ENCODE measurements at regions not wholly inside any gene's neighbourhood (a gene's known extent, or its start where the extent isn't known, plus 50 kb on each side); places are given as distances from the start of the nearest gene placed in this dataset.

DNA sequence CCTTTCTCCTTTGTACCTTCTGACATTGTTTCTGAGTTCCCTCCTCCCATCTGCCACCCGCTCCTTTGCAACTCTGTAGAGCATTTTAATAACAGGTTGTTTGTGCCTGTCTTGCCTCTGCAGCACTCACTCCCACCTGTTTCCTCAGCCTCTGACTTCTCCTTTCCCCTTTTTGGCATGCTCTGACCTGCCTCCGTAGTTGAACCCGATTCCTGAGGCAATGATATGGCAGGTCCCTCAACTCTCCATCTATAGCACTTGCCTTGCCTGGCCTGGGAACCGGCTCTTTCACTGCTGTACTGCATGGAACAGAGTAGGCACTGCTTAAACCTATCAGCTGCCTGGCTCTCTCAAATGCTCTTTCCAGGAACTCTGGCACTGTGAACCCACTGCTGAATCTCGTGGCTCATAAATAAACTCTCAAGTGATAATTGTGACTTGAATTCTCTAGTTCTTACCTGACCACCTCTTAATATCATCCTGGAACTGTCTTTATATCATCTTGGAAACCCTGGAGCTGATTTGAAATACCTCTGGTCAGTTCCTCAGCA, 50.3 kb downstream of the UTRN start:
- ChIA-PET CTCF (no interaction called here), POLR2A (ENCODE audit: low non-redundant PET) (no interaction called here)
- no TSS peak for BruUV-seq (replicated peaks)

DNA sequence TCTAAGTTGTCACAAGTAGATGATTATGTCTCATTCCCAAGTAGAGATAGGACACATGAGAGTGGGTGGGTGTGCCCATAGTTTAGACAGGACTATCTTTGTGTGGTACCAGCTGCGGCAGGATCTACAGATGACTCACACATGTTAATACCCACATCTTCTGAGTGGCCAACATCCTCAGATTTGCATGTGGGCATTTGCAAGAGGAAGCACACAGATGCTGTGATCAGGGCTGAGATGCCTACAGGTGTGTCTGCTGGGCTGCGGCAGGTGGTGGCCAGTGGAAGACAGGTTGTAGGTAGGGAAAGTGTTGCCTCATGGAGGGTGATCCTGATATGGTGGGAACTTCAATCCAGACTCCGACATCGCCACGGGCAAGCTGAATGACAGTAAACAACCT, 50.8 kb downstream of the UTRN start:
- CTCF ChIA-PET, result no interaction called here
- no peaks in the 10 kb centered on the region for H3K36me3 ChIP-seq (ENCODE audit: insufficient read depth, low read length, poor library complexity, severe bottlenecking)
- H3K9me3 ChIP-seq (ENCODE audit: low read depth, low read length, poor library complexity, severe bottlenecking), result no peaks in the 10 kb centered on the region
- TF ChIP-seq, protein P1, sequence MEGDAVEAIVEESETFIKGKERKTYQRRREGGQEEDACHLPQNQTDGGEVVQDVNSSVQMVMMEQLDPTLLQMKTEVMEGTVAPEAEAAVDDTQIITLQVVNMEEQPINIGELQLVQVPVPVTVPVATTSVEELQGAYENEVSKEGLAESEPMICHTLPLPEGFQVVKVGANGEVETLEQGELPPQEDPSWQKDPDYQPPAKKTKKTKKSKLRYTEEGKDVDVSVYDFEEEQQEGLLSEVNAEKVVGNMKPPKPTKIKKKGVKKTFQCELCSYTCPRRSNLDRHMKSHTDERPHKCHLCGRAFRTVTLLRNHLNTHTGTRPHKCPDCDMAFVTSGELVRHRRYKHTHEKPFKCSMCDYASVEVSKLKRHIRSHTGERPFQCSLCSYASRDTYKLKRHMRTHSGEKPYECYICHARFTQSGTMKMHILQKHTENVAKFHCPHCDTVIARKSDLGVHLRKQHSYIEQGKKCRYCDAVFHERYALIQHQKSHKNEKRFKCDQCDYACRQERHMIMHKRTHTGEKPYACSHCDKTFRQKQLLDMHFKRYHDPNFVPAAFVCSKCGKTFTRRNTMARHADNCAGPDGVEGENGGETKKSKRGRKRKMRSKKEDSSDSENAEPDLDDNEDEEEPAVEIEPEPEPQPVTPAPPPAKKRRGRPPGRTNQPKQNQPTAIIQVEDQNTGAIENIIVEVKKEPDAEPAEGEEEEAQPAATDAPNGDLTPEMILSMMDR (conservative IDR thresholded peaks at IDR 0.05; ENCODE audit: low read depth, low read length), result no peak
- no peak for TF ChIP-seq EZH2 (IDR thresholded peaks at IDR 0.05; ENCODE audit: borderline replicate concordance, low read depth, low read length, poor library complexity, severe bottlenecking)
- no peak overlapping the region for H3K4me3 ChIP-seq (ENCODE audit: low read depth, low read length, poor library complexity, severe bottlenecking)
- POLR2A ChIA-PET (ENCODE audit: low non-redundant PET), result no interaction called here
- intact Hi-C loops (cut with micrococcal nuclease; ENCODE audit: unreplicated experiment), result no loop called here
- H3K27ac ChIP-seq (ENCODE audit: low read depth, low read length, poor library complexity, severe bottlenecking), result no peak overlapping the region
- H3K27me3 ChIP-seq (replicated peaks; ENCODE audit: insufficient read depth, low read depth, low read length, poor library complexity), result no peaks in the 10 kb centered on the region
- DNase-seq (ENCODE audit: low spot score), result no peak
- peaks cover 44% of the 10 kb centered on the region for H3K4me1 ChIP-seq (ENCODE audit: insufficient read depth, low read length, poor library complexity, severe bottlenecking)
- no TSS peak for BruUV-seq (replicated peaks)

More for the DNA sequence above, 50.3 kb downstream of the UTRN start:
- DNase-seq (ENCODE audit: low spot score), result no peak
- no peak overlapping the region for H3K4me3 ChIP-seq (ENCODE audit: low read depth, low read length, poor library complexity, severe bottlenecking)
- TF ChIP-seq EZH2 (IDR thresholded peaks at IDR 0.05; ENCODE audit: borderline replicate concordance, low read depth, low read length, poor library complexity, severe bottlenecking), result no peak
- TF ChIP-seq, protein P1 (conservative IDR thresholded peaks at IDR 0.05; ENCODE audit: low read depth, low read length), result no peak
- intact Hi-C loops (cut with micrococcal nuclease; ENCODE audit: unreplicated experiment), result no loop called here
- no peak overlapping the region for H3K27ac ChIP-seq (ENCODE audit: low read depth, low read length, poor library complexity, severe bottlenecking)
- no peaks in the 10 kb centered on the region for H3K27me3 ChIP-seq (replicated peaks; ENCODE audit: insufficient read depth, low read depth, low read length, poor library complexity)
- peaks cover 39% of the 10 kb centered on the region for H3K4me1 ChIP-seq (ENCODE audit: insufficient read depth, low read length, poor library complexity, severe bottlenecking)
- H3K9me3 ChIP-seq (ENCODE audit: low read depth, low read length, poor library complexity, severe bottlenecking), result no peaks in the 10 kb centered on the region
- H3K36me3 ChIP-seq (ENCODE audit: insufficient read depth, low read length, poor library complexity, severe bottlenecking), result no peaks in the 10 kb centered on the region

DNA sequence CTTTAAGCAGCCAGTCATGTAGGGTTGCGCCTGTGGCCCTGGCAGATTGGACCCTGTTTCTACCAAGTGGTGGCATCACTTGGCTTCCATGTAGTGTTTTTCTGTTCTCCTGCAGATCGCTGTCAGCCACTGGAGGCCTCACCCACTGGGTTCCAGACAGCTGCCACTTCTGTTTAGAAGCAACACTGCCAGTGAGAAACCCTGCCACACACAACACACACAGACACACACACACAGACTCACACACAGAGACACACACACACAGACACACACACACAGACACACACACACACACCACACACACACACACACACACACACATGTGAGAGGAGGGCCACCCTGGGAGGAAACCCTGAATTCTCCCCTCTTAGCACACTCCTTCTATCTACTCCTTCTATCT, 51.8 kb downstream of the UTRN start:
- BruUV-seq (replicated peaks), result no TSS peak
- no peaks in the 10 kb centered on the region for H3K9me3 ChIP-seq (ENCODE audit: low read depth, low read length, poor library complexity, severe bottlenecking)
- TF ChIP-seq, protein P1 (conservative IDR thresholded peaks at IDR 0.05; ENCODE audit: low read depth, low read length), result no peak
- TF ChIP-seq EZH2 (IDR thresholded peaks at IDR 0.05; ENCODE audit: borderline replicate concordance, low read depth, low read length, poor library complexity, severe bottlenecking), result no peak
- POLR2A ChIA-PET (ENCODE audit: low non-redundant PET), result no interaction called here
- no peak overlapping the region for H3K27ac ChIP-seq (ENCODE audit: low read depth, low read length, poor library complexity, severe bottlenecking)
- H3K4me3 ChIP-seq (ENCODE audit: low read depth, low read length, poor library complexity, severe bottlenecking), result no peak overlapping the region
- H3K27me3 ChIP-seq (replicated peaks; ENCODE audit: insufficient read depth, low read depth, low read length, poor library complexity), result no peaks in the 10 kb centered on the region
- H3K4me1 ChIP-seq (ENCODE audit: insufficient read depth, low read length, poor library complexity, severe bottlenecking), result peaks cover 54% of the 10 kb centered on the region
- no peaks in the 10 kb centered on the region for H3K36me3 ChIP-seq (ENCODE audit: insufficient read depth, low read length, poor library complexity, severe bottlenecking)
- intact Hi-C loops (cut with micrococcal nuclease; ENCODE audit: unreplicated experiment), result no loop called here
- CTCF ChIA-PET, result no interaction called here
- DNase-seq (ENCODE audit: low spot score), result no peak
